HEK293T (cell line): ENCODE measurements at regions not wholly inside any gene's neighbourhood (a gene's known extent, or its start where the extent isn't known, plus 50 kb on each side); places are given as distances from the start of the nearest gene placed in this dataset.

Source experiments
- ARNT ChIP-seq: fragments of 450-650 bp; IDR thresholded peaks from 2 replicates; pipeline ENCODE4 v1.6.1; 2017; ENCODE audit warnings: mild to moderate bottlenecking
- BHLHE40 ChIP-seq: fragments of 450-650 bp; IDR thresholded peaks from 2 replicates; pipeline ENCODE4 v1.6.1; 2016; ENCODE audit warnings: mild to moderate bottlenecking, moderate library complexity, borderline replicate concordance
- ELF4 ChIP-seq: fragments of 450-650 bp; IDR thresholded peaks from 2 replicates; pipeline ENCODE4 v1.6.1; 2017; ENCODE audit warnings: antibody characterized with exemption
- FOXA1 ChIP-seq: fragments of 450-650 bp; IDR thresholded peaks from 2 replicates; pipeline ENCODE4 v1.6.1; 2016; ENCODE audit warnings: mild to moderate bottlenecking
- FOXK2 ChIP-seq: fragments of 450-650 bp; IDR thresholded peaks from 2 replicates; pipeline ENCODE4 v1.6.1; 2016; ENCODE audit warnings: mild to moderate bottlenecking
- FOXM1 ChIP-seq: fragments of 450-650 bp; IDR thresholded peaks from 2 replicates; pipeline ENCODE4 v1.6.1; 2017; ENCODE audit warnings: mild to moderate bottlenecking, borderline replicate concordance
- HDGF ChIP-seq: fragments of 450-650 bp; IDR thresholded peaks from 2 replicates; pipeline ENCODE4 v1.6.1; 2017; ENCODE audit warnings: antibody characterized with exemption, borderline replicate concordance
- L3MBTL2 ChIP-seq: fragments of 450-650 bp; conservative IDR thresholded peaks from 2 replicates; pipeline ENCODE4 v1.6.1; 2016; ENCODE audit warnings: mild to moderate bottlenecking
- LEF1 ChIP-seq: fragments of 450-650 bp; IDR thresholded peaks from 2 replicates; pipeline ENCODE4 v1.6.1; 2017; ENCODE audit warnings: mild to moderate bottlenecking, borderline replicate concordance
- SP1 ChIP-seq: fragments of 450-650 bp; IDR thresholded peaks from 2 replicates; pipeline ENCODE4 v1.6.1; 2017
- SUZ12 ChIP-seq: fragments of 450-650 bp; IDR thresholded peaks from 2 replicates; pipeline ENCODE4 v1.6.1; 2016; ENCODE audit warnings: mild to moderate bottlenecking
- TARDBP ChIP-seq: fragments of 450-650 bp; IDR thresholded peaks from 2 replicates; pipeline ENCODE4 v1.6.1; 2016
- ZNF384 ChIP-seq: fragments of 450-650 bp; IDR thresholded peaks from 2 replicates; pipeline ENCODE4 v1.6.1; 2016
- TF ChIP-seq, protein P1 (sequence below): fragments of 450-650 bp; IDR thresholded peaks from 2 replicates; pipeline ENCODE4 v1.6.1; 2016

DNA sequence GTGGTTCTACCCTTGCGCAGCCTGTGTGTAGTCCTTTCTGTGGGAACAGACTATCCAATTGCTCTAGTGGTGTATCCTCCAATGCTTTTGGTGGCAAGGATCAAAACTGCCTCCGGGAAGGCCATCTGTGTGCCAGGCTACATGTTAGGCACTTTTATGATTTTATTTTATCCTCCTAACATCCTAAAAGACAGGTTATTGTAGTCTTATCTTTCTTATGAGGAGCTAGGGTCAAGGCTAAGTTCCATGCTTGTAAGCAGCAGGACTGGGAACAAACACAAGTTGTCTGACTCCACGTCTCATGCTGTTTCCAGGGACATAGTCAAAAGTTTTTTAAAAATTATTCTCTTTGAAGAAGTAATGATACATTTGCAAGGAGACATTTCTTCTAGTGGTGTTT, 278.7 kb upstream of the ADAMTSL1 start:
- no peak for TF ChIP-seq TARDBP
- no peak for TF ChIP-seq BHLHE40
- no peak for TF ChIP-seq FOXM1
- TF ChIP-seq FOXA1 = no peak
- TF ChIP-seq ARNT = no peak
- TF ChIP-seq ELF4 = no peak
- TF ChIP-seq FOXK2 = no peak
- TF ChIP-seq, protein P1, sequence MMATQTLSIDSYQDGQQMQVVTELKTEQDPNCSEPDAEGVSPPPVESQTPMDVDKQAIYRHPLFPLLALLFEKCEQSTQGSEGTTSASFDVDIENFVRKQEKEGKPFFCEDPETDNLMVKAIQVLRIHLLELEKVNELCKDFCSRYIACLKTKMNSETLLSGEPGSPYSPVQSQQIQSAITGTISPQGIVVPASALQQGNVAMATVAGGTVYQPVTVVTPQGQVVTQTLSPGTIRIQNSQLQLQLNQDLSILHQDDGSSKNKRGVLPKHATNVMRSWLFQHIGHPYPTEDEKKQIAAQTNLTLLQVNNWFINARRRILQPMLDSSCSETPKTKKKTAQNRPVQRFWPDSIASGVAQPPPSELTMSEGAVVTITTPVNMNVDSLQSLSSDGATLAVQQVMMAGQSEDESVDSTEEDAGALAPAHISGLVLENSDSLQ = no peak
- TF ChIP-seq SP1 = no peak
- no peak for TF ChIP-seq LEF1
- no peak for TF ChIP-seq ZNF384
- TF ChIP-seq HDGF = no peak
- TF ChIP-seq L3MBTL2 = no peak
- TF ChIP-seq SUZ12 = no peak
